Natural killer cell (primary cell): ENCODE measurements at regions not wholly inside any gene's neighbourhood (a gene's known extent, or its start where the extent isn't known, plus 50 kb on each side); places are given as distances from the start of the nearest gene placed in this dataset.

Experiments used
- ATAC-seq, 3 donors: fragments of 150-1000 bp in 2 of 3; fragments of 200-7000 bp in 1 of 3; cut with Tn5 transposase; 1 replicate in 1 of 3; 2 replicates in 2 of 3; pipeline ENCODE4 v1.10.0; 2021; ENCODE audit warnings: mild to moderate bottlenecking in 2 of 3, moderate library complexity in 2 of 3
- DNase-seq, 2 donors: peaks; one replicate each; pipeline versions ENCODE4 v3.0.0 to v3.0.0-alpha.2; 2013 to 2021; ENCODE audit warnings: mixed read lengths in 1 of 2
- H3K27ac ChIP-seq: one replicate; pipeline ENCODE4 v1.5.1; 2013; ENCODE audit warnings: mild to moderate bottlenecking, low read length
- H3K27me3 ChIP-seq: one replicate; pipeline ENCODE4 v1.6.1; 2013; ENCODE audit warnings: low read length; ENCODE audit not compliant: control insufficient read depth, insufficient read depth
- H3K36me3 ChIP-seq: one replicate; pipeline ENCODE4 v1.6.1; 2013; ENCODE audit warnings: low read length; ENCODE audit not compliant: control insufficient read depth, insufficient read depth
- H3K4me1 ChIP-seq: one replicate; pipeline ENCODE4 v1.6.1; 2013; ENCODE audit warnings: low read length; ENCODE audit not compliant: control insufficient read depth, insufficient read depth
- H3K4me3 ChIP-seq: one replicate; pipeline ENCODE4 v1.5.1; 2013; ENCODE audit warnings: low read length
- H3K9me3 ChIP-seq: one replicate; pipeline ENCODE4 v1.6.1; 2013; ENCODE audit warnings: low read length; ENCODE audit not compliant: control insufficient read depth, insufficient read depth
- H3K27ac Mint-ChIP-seq, 2 donors: one replicate each; pipeline ENCODE4 v1.8.0; 2022; ENCODE audit warnings: mild to moderate bottlenecking in 2 of 2, mixed read lengths in 2 of 2, moderate library complexity in 1 of 2
- H3K27me3 Mint-ChIP-seq, 2 donors: one replicate each; pipeline ENCODE4 v1.8.0; 2022; ENCODE audit warnings: low read depth in 2 of 2, mixed read lengths in 2 of 2
- H3K36me3 Mint-ChIP-seq: one replicate; pipeline ENCODE4 v1.8.0; 2022; ENCODE audit warnings: mixed read lengths
- H3K4me1 Mint-ChIP-seq, 2 donors: one replicate each; pipeline ENCODE4 v1.8.0; 2022; ENCODE audit warnings: mixed read lengths in 2 of 2
- H3K4me3 Mint-ChIP-seq: one replicate; pipeline ENCODE4 v1.8.0; 2022; ENCODE audit warnings: mild to moderate bottlenecking, moderate library complexity, mixed read lengths
- H3K9me3 Mint-ChIP-seq, 2 donors: one replicate each; pipeline ENCODE4 v1.8.0; 2022; ENCODE audit warnings: mixed read lengths in 2 of 2
- WGBS: methylation state at CpG from one replicate; pipeline ENCODE4 v1.1.7; 2013; ENCODE audit warnings: missing lambda C conversion rate; ENCODE audit not compliant: insufficient coverage; 5-methylcytosine and 5-hydroxymethylcytosine counted together
- intact Hi-C: fragments of 100-400 bp; cut with micrococcal nuclease; formaldehyde crosslinking; loops from one replicate; pipeline ENCODE4 v1.14.2; 2022
- TF ChIP-seq, protein P1 (sequence below): fragments of 200-600 bp; IDR thresholded peaks from one replicate; pipeline ENCODE4 v1.8.0; 2022; ENCODE audit warnings: antibody characterized with exemption

DNA sequence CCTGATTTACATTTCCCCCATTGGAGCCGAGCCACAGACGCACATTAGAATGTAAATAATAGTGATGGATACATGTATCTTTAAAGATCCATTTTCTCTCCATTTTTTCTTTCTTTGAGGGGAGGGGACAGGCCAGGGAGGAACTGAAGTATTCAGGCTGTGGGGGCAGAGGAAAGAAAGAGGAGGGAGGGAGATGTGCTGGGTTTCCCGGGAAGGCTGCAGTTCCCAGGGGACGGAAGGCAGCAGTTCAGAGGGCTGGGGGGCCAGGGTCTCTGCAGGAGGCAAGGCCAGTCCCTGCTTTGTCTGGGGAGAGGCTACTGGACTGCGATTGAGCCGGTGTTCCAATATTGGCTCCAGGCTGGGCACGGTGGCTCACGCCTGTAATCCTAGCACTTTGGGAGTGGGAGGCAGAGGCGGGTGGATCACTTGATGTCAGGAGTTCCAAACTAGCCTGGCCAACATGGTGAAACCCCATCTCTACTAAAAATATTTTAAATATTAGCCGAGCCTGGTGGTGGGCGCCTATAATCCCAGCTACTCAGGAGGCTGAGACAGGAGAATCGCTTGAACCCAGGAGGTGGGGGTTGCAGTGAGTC, 94.2 kb upstream of the LHX1 start:
- Histone ChIP-seq H3K27ac (no peak overlapping the region), H3K4me3 (no peak overlapping the region), H3K36me3 (no peaks in the 10 kb centered on the region), H3K4me1 (no peaks in the 10 kb centered on the region), H3K9me3 (no peaks in the 10 kb centered on the region), H3K27me3 (peaks cover 5% of the 10 kb centered on the region)
- WGBS: 67% methylated on average over 10 of the region's 12 CpGs
- no peak for ATAC-seq
- Mint-ChIP-seq H3K27ac (no peak overlapping the region), H3K4me1 (no peaks in the 10 kb centered on the region), H3K36me3 (no peaks in the 10 kb centered on the region), H3K9me3 (no peaks in the 10 kb centered on the region), H3K27me3 (peaks cover 33 to 34% of the 10 kb centered on the region in 2 donors), H3K4me3 (no peak overlapping the region)
- DNase-seq: no peak
- intact Hi-C loops: no loop called here
- TF ChIP-seq, protein P1, sequence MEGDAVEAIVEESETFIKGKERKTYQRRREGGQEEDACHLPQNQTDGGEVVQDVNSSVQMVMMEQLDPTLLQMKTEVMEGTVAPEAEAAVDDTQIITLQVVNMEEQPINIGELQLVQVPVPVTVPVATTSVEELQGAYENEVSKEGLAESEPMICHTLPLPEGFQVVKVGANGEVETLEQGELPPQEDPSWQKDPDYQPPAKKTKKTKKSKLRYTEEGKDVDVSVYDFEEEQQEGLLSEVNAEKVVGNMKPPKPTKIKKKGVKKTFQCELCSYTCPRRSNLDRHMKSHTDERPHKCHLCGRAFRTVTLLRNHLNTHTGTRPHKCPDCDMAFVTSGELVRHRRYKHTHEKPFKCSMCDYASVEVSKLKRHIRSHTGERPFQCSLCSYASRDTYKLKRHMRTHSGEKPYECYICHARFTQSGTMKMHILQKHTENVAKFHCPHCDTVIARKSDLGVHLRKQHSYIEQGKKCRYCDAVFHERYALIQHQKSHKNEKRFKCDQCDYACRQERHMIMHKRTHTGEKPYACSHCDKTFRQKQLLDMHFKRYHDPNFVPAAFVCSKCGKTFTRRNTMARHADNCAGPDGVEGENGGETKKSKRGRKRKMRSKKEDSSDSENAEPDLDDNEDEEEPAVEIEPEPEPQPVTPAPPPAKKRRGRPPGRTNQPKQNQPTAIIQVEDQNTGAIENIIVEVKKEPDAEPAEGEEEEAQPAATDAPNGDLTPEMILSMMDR: no peak

DNA sequence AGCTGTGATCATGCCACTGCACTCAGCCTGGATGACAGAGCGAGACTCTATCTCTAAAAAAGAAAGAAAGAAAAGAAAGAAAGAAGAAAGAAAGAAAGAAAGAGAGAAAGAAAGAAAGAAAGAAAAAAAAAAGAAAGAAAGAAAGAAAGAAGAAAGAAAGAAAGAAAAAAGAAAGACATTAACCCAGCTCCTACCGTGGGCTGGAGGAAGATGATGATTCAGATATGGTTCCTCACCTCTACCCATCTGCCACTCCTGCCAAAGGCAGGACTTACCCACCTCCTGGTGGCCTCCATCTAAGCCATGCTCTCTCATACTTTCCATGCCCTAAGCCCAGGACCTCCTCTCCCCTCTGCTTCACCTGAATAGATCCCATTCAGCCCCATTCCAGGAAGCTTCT, 93.3 kb upstream of the LHX1 start:
- TF ChIP-seq, protein P1: no peak
- H3K27ac Mint-ChIP-seq: no peak overlapping the region
- H3K4me3 Mint-ChIP-seq: no peak overlapping the region
- H3K36me3 ChIP-seq: no peaks in the 10 kb centered on the region
- no peaks in the 10 kb centered on the region for H3K4me1 Mint-ChIP-seq
- H3K4me1 ChIP-seq: no peaks in the 10 kb centered on the region
- H3K4me3 ChIP-seq: no peak overlapping the region
- H3K27me3 Mint-ChIP-seq: peaks cover 32 to 33% of the 10 kb centered on the region in 2 donors
- ATAC-seq (no peak), DNase-seq (no peak)
- WGBS: 74% methylated on average over 2 of the region's 2 CpGs
- H3K36me3 Mint-ChIP-seq: no peaks in the 10 kb centered on the region
- H3K27me3 ChIP-seq: peaks cover 7% of the 10 kb centered on the region
- no peaks in the 10 kb centered on the region for H3K9me3 Mint-ChIP-seq
- H3K9me3 ChIP-seq: no peaks in the 10 kb centered on the region
- intact Hi-C loops: no loop called here
- H3K27ac ChIP-seq: no peak overlapping the region

DNA sequence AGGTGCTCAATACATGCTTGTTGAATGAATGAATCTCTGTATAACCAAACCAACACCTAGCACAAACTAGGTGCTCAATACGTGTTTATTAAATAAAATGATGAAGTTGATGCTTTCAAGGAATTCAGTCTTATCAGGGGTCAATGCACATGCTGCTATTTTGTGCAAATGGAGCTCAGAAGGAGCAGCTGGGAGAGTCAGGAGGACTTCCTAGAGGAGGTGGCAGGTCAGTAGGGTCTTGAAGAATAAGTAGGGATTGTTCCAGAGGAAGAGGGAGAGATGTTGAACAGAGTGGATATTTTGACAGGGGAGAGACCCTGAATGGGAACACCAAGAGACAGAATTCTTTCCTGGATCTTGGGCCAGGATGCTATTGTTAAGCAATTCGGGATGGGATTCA, 92.7 kb upstream of the LHX1 start:
- H3K4me3 Mint-ChIP-seq: no peak overlapping the region
- H3K4me3 ChIP-seq: no peak overlapping the region
- no peaks in the 10 kb centered on the region for H3K36me3 ChIP-seq
- H3K9me3 ChIP-seq: no peaks in the 10 kb centered on the region
- WGBS: 80% methylated on average over 2 of the region's 2 CpGs
- peaks cover 7% of the 10 kb centered on the region for H3K27me3 ChIP-seq
- H3K36me3 Mint-ChIP-seq: no peaks in the 10 kb centered on the region
- intact Hi-C loops: no loop called here
- no peak overlapping the region for H3K27ac Mint-ChIP-seq
- peaks cover 32 to 33% of the 10 kb centered on the region in 2 donors for H3K27me3 Mint-ChIP-seq
- DNase-seq (no peak), ATAC-seq (no peak)
- H3K4me1 ChIP-seq: no peaks in the 10 kb centered on the region
- no peaks in the 10 kb centered on the region for H3K9me3 Mint-ChIP-seq
- H3K4me1 Mint-ChIP-seq: no peaks in the 10 kb centered on the region
- H3K27ac ChIP-seq: no peak overlapping the region
- TF ChIP-seq, protein P1: no peak

DNA sequence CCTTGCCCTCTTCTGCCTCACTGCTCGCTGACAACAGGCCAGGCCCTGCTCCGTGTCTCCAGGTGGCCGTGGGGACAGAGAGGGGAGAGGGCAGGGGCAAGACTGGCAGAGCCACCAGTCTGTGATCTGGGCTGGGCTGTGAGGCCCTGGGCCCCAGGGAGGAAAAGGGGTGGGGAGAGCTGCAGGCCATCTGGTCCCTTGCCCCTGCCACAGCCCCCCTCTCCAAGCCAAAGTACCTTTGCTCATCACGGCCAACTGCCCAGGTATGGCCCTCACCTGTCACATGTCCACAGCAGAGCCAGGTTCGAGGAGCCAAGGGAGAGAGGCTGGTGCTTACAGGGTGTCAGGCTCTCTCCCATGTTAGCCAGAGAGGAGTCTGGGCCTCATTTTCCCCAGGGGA, 91.4 kb upstream of the LHX1 start:
- no peak overlapping the region for H3K27ac Mint-ChIP-seq
- Histone ChIP-seq H3K9me3 (no peaks in the 10 kb centered on the region), H3K4me1 (no peaks in the 10 kb centered on the region), H3K4me3 (no peak overlapping the region), H3K27me3 (peaks cover 7% of the 10 kb centered on the region), H3K27ac (no peak overlapping the region), H3K36me3 (no peaks in the 10 kb centered on the region)
- H3K36me3 Mint-ChIP-seq: no peaks in the 10 kb centered on the region
- H3K9me3 Mint-ChIP-seq: no peaks in the 10 kb centered on the region
- no peaks in the 10 kb centered on the region for H3K4me1 Mint-ChIP-seq
- ATAC-seq: no peak
- peaks cover 29 to 33% of the 10 kb centered on the region in 2 donors for H3K27me3 Mint-ChIP-seq
- WGBS: 43% methylated on average over 5 of the region's 5 CpGs
- no peak for DNase-seq
- intact Hi-C loops: no loop called here
- H3K4me3 Mint-ChIP-seq: no peak overlapping the region
- TF ChIP-seq, protein P1: no peak
